Glomerular visceral epithelial cell (primary cell): ENCODE measurements at regions not wholly inside any gene's neighbourhood (a gene's known extent, or its start where the extent isn't known, plus 50 kb on each side); places are given as distances from the start of the nearest gene placed in this dataset.

Experiments
- DNase-seq: peaks from one replicate; pipeline ENCODE4 v3.0.0-alpha.2; 2016; ENCODE audit errors: extremely low spot score

GRCh38 chr14:80146941-80147340, 64.4 kb downstream of the DIO2 start:
- no peak for DNase-seq

- DNase-seq: no peak
Measured at GRCh38 chr14:80136358-80136757, 74.9 kb downstream of the DIO2 start.

- DNase-seq: no peak
Measured at GRCh38 chr14:80135305-80136088, 75.8 kb downstream of the DIO2 start.

GRCh38 chr14:80134321-80134720, 77.0 kb downstream of the DIO2 start:
- no peak for DNase-seq

GRCh38 chr14:80133457-80133856, 77.8 kb downstream of the DIO2 start:
- DNase-seq: no peak

- no peak for DNase-seq
Measured at GRCh38 chr14:80127466-80127865, 83.8 kb downstream of the DIO2 start.

- DNase-seq: no peak
Measured at GRCh38 chr14:80124794-80125193, 86.5 kb downstream of the DIO2 start.

- no peak for DNase-seq
Measured at GRCh38 chr14:80117876-80118275, 93.4 kb downstream of the DIO2 start.

GRCh38 chr14:80116157-80116556, 95.1 kb downstream of the DIO2 start:
- DNase-seq: no peak

- DNase-seq: no peak
Measured at GRCh38 chr14:80110721-80111120, 100.6 kb downstream of the DIO2 start.

GRCh38 chr14:80109055-80109454, 102.2 kb downstream of the DIO2 start:
- DNase-seq: no peak

GRCh38 chr14:80108430-80108829, 102.9 kb downstream of the DIO2 start:
- DNase-seq: no peak

- DNase-seq: no peak
Measured at GRCh38 chr14:80105488-80105994, 105.8 kb downstream of the DIO2 start.

- DNase-seq: no peak
Measured at GRCh38 chr14:80101835-80102234, 109.5 kb downstream of the DIO2 start.

- DNase-seq: no peak
Measured at GRCh38 chr14:80100681-80101080, 110.6 kb downstream of the DIO2 start.

GRCh38 chr14:80095623-80096022, 115.7 kb downstream of the DIO2 start:
- no peak for DNase-seq

GRCh38 chr14:80087411-80087810, 123.9 kb downstream of the DIO2 start:
- no peak for DNase-seq

GRCh38 chr14:80084196-80084595, 127.1 kb downstream of the DIO2 start:
- DNase-seq: no peak

GRCh38 chr14:80080601-80081000, 130.7 kb downstream of the DIO2 start:
- DNase-seq: no peak

- no peak for DNase-seq
Measured at GRCh38 chr14:80078501-80078900, 132.8 kb downstream of the DIO2 start.

- DNase-seq: no peak
Measured at GRCh38 chr14:80077262-80077661, 134.0 kb downstream of the DIO2 start.

GRCh38 chr14:80074900-80075574, 136.3 kb downstream of the DIO2 start:
- DNase-seq: no peak

GRCh38 chr14:80059041-80059440, 152.3 kb downstream of the DIO2 start:
- no peak for DNase-seq
